NB4 (cell line): ENCODE measurements at regions not wholly inside any gene's neighbourhood (a gene's known extent, or its start where the extent isn't known, plus 50 kb on each side); places are given as distances from the start of the nearest gene placed in this dataset.

Experiments
- POLR2A ChIP-seq: IDR thresholded peaks from 2 replicates; pipeline ENCODE4 v1.6.1; 2011; ENCODE audit warnings: mild to moderate bottlenecking; ENCODE audit not compliant: insufficient read length; ENCODE audit errors: extremely low read depth
- TF ChIP-seq, protein P1 (sequence below): IDR thresholded peaks from one replicate; pipeline ENCODE4 v1.5.1; 2012; ENCODE audit warnings: low read depth, low read length
- TF ChIP-seq, protein P2 (sequence below): IDR thresholded peaks from 2 replicates; pipeline ENCODE4 v1.6.1; 2011; ENCODE audit warnings: low read depth, low read length

DNA sequence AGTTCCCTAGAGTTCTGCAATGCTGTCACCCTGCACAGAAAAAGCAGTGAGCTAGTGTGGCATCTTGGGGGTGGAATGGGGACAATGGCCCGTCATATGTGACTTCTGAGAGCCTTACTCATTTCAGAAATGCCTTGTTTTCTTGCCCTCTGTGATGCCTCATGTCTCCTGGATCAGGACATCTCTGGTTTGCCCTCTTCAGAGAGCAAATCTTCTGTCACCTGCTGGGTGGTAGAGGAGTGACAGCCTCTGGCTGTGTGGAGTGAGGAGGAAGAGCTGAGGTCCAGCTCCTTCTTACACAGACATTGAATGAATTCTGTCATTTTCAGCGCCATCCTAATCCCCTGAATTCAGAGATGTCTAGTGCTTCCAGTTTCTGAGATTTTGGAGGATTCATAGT lies 55.6 kb upstream of the PHLPP1 start:
- TF ChIP-seq POLR2A: no peak
- TF ChIP-seq, protein P1, sequence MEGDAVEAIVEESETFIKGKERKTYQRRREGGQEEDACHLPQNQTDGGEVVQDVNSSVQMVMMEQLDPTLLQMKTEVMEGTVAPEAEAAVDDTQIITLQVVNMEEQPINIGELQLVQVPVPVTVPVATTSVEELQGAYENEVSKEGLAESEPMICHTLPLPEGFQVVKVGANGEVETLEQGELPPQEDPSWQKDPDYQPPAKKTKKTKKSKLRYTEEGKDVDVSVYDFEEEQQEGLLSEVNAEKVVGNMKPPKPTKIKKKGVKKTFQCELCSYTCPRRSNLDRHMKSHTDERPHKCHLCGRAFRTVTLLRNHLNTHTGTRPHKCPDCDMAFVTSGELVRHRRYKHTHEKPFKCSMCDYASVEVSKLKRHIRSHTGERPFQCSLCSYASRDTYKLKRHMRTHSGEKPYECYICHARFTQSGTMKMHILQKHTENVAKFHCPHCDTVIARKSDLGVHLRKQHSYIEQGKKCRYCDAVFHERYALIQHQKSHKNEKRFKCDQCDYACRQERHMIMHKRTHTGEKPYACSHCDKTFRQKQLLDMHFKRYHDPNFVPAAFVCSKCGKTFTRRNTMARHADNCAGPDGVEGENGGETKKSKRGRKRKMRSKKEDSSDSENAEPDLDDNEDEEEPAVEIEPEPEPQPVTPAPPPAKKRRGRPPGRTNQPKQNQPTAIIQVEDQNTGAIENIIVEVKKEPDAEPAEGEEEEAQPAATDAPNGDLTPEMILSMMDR: no peak
- TF ChIP-seq, protein P2, sequence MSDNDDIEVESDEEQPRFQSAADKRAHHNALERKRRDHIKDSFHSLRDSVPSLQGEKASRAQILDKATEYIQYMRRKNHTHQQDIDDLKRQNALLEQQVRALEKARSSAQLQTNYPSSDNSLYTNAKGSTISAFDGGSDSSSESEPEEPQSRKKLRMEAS: no peak
